Vagina (tissue), 2 donors: ENCODE measurements at regions not wholly inside any gene's neighbourhood (a gene's known extent, or its start where the extent isn't known, plus 50 kb on each side); places are given as distances from the start of the nearest gene placed in this dataset.

Experiments used
- DNase-seq, 2 donors: peaks; one replicate each; pipeline ENCODE4 v3.0.0-alpha.2; 2017; ENCODE audit errors: extremely low spot score in 2 of 2
- H3K27ac ChIP-seq: fragments of 200-600 bp; sonication (generic); one replicate; pipeline ENCODE4 v1.5.1; 2019
- H3K27me3 ChIP-seq: fragments of 200-600 bp; sonication (generic); one replicate; pipeline ENCODE4 v1.5.1; 2019
- H3K36me3 ChIP-seq, 2 donors: fragments of 200-600 bp; sonication (generic); one replicate each; pipeline ENCODE4 v1.5.1; 2017 to 2019
- H3K4me1 ChIP-seq: fragments of 200-600 bp; sonication (generic); one replicate; pipeline ENCODE4 v1.5.1; 2019
- H3K4me3 ChIP-seq, 2 donors: fragments of 200-600 bp; sonication (generic); 1 replicate in 1 of 2; 2 replicates in 1 of 2; pipeline ENCODE4 v1.5.1; 2016 to 2019
- H3K9me3 ChIP-seq: fragments of 200-600 bp; sonication (generic); one replicate; pipeline ENCODE4 v1.5.1; 2019
- CTCF ChIP-seq, 3 experiments: fragments of 450-650 bp in 2 of 3; fragments of 200-600 bp in 1 of 3; sonication (generic) in 1 of 3; IDR thresholded peaks; one replicate each; pipeline ENCODE4 v1.5.1; 2017 to 2019; ENCODE audit warnings: antibody characterized with exemption in 3 of 3, mild to moderate bottlenecking in 2 of 3, moderate library complexity in 2 of 3
- POLR2A ChIP-seq, 2 donors: fragments of 450-650 bp; IDR thresholded peaks; one replicate each; pipeline ENCODE4 v1.6.1; 2017; ENCODE audit warnings: antibody characterized with exemption in 2 of 2, mild to moderate bottlenecking in 2 of 2, moderate library complexity in 2 of 2
- POLR2AphosphoS5 ChIP-seq, 2 donors: sonication (generic); formaldehyde crosslinking; IDR thresholded peaks; one replicate each; pipeline ENCODE4 v1.9.0; 2017; ENCODE audit warnings: antibody characterized with exemption in 2 of 2, mild to moderate bottlenecking in 2 of 2, low read depth in 1 of 2; ENCODE audit not compliant: insufficient read depth in 1 of 2
- intact Hi-C: fragments of 100-400 bp; cut with DNase I; formaldehyde crosslinking; loops from one replicate; pipeline ENCODE4 v1.15.1; 2023

DNA sequence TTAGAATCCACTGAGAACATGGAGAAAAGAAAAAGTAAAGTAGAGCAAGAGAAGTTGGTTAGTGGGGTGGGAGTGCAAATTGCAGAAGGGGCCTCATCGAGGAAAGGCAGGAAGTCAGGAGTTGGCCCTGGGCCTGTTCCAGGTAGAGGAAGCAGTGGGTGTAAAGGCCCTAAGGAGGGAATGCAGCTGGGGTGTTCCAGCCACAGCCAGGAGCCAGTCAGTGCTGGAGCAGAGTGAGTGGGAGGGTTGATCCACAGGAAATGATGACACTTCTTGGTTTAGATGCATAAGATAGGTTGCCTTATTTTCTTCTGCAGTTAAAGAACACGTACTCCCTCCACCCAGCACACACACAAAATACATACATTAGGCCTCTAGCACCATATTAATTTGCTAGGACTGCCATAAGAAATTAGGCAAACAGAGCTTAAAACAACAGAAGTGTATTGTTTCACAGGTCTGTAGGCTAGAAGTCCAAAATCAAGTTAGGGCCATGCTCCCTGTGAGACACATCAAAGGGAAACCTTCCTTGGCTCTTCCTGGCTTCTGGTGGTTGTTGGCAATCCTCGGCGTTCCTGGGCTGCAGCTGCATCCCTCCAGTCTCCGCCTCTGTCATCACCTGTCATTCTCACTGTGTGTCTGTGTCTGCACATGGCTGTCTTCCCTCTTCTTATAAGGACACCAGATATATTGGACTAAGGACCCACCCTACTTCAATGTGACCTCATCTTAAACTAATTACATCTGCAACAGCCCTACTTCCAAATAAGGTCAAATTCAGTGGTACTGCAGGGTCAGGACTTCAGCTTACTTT, 205.9 kb downstream of the AASDH start:
- no peak for TF ChIP-seq POLR2A (IDR thresholded peaks at IDR 0.05)
- TF ChIP-seq CTCF (IDR thresholded peaks at IDR 0.05) = no peak
- TF ChIP-seq POLR2AphosphoS5 (IDR thresholded peaks at IDR 0.05; ENCODE audit: insufficient read depth in 1 of 2, low read depth in 1 of 2) = no peak
- H3K4me1 ChIP-seq = no peaks in the 10 kb centered on the region
- no peak overlapping the region for H3K4me3 ChIP-seq
- H3K27ac ChIP-seq = no peak overlapping the region
- no peaks in the 10 kb centered on the region for H3K27me3 ChIP-seq
- no peaks in the 10 kb centered on the region for H3K36me3 ChIP-seq
- no peaks in the 10 kb centered on the region for H3K9me3 ChIP-seq
- intact Hi-C loops = no loop called here
- DNase-seq = no peak

DNA sequence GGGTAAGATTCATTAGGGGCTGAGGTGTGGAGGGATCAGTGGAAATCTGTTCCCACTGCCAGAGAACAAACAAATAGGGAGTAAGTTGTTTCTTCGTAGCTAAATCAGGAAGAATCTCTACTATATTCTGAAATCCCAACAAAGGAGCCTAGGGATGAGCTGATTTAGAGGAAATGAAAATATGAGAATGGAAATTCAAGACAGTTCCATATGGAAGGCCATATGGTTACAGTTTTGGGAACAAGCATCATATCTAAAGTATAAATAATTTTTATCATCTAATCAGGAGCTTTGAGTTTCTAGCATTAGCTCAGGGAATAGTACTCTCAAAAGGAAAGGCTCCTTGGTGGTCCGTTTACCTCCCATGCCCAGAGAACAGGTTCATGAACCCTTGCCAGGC, 218.2 kb downstream of the AASDH start:
- Histone ChIP-seq H3K9me3 (no peaks in the 10 kb centered on the region), H3K27me3 (no peaks in the 10 kb centered on the region), H3K4me3 (no peak overlapping the region), H3K4me1 (no peaks in the 10 kb centered on the region), H3K36me3 (no peaks in the 10 kb centered on the region), H3K27ac (no peak overlapping the region)
- intact Hi-C loops = no loop called here
- no peak for DNase-seq
- TF ChIP-seq POLR2AphosphoS5 (IDR thresholded peaks at IDR 0.05; ENCODE audit: insufficient read depth in 1 of 2, low read depth in 1 of 2) (no peak), POLR2A (IDR thresholded peaks at IDR 0.05) (no peak), CTCF (IDR thresholded peaks at IDR 0.05) (no peak)

GRCh38 chr4:56164907-56165306, 216.2 kb downstream of the CEP135 start:
- Histone ChIP-seq H3K27ac (no peak overlapping the region), H3K9me3 (no peaks in the 10 kb centered on the region), H3K4me3 (no peak overlapping the region), H3K36me3 (no peaks in the 10 kb centered on the region), H3K4me1 (no peaks in the 10 kb centered on the region), H3K27me3 (no peaks in the 10 kb centered on the region)
- TF ChIP-seq CTCF (IDR thresholded peaks at IDR 0.05) = no peak
- TF ChIP-seq POLR2AphosphoS5 (IDR thresholded peaks at IDR 0.05; ENCODE audit: insufficient read depth in 1 of 2, low read depth in 1 of 2) = no peak
- no peak for TF ChIP-seq POLR2A (IDR thresholded peaks at IDR 0.05)
- no peak for DNase-seq
- intact Hi-C loops = no loop called here

GRCh38 chr4:56160636-56161035, 211.9 kb downstream of the CEP135 start:
- no peak overlapping the region for H3K27ac ChIP-seq
- H3K27me3 ChIP-seq = no peaks in the 10 kb centered on the region
- no peak for DNase-seq
- no peaks in the 10 kb centered on the region for H3K9me3 ChIP-seq
- H3K36me3 ChIP-seq = no peaks in the 10 kb centered on the region
- intact Hi-C loops = no loop called here
- H3K4me1 ChIP-seq = no peaks in the 10 kb centered on the region
- TF ChIP-seq CTCF (IDR thresholded peaks at IDR 0.05) (no peak), POLR2A (IDR thresholded peaks at IDR 0.05) (no peak), POLR2AphosphoS5 (IDR thresholded peaks at IDR 0.05; ENCODE audit: insufficient read depth in 1 of 2, low read depth in 1 of 2) (no peak)
- H3K4me3 ChIP-seq = no peak overlapping the region

- Histone ChIP-seq H3K36me3 (no peaks in the 10 kb centered on the region), H3K4me3 (no peak overlapping the region), H3K9me3 (no peaks in the 10 kb centered on the region), H3K4me1 (no peaks in the 10 kb centered on the region), H3K27ac (no peak overlapping the region), H3K27me3 (no peaks in the 10 kb centered on the region)
- no peak for DNase-seq
- intact Hi-C loops = no loop called here
- TF ChIP-seq POLR2A (IDR thresholded peaks at IDR 0.05) (no peak), CTCF (IDR thresholded peaks at IDR 0.05) (no peak), POLR2AphosphoS5 (IDR thresholded peaks at IDR 0.05; ENCODE audit: insufficient read depth in 1 of 2, low read depth in 1 of 2) (no peak)
These were observed 209.7 kb downstream of the CEP135 start for GRCh38 chr4:56158483-56158882.
